Mesendoderm (in vitro differentiated cells): ENCODE measurements at regions not wholly inside any gene's neighbourhood (a gene's known extent, or its start where the extent isn't known, plus 50 kb on each side); places are given as distances from the start of the nearest gene placed in this dataset.

Experiments used
- DNase-seq: peaks from one replicate; pipeline ENCODE4 v3.0.0; 2013
- H2AK5ac ChIP-seq: 2 replicates; pipeline ENCODE4 v1.6.1; 2013; ENCODE audit warnings: low read length, inconsistent platforms
- H2BK120ac ChIP-seq: 2 replicates; pipeline ENCODE4 v1.6.1; 2013; ENCODE audit warnings: low read depth, mild to moderate bottlenecking, low read length, moderate library complexity, mixed read lengths
- H2BK15ac ChIP-seq: replicated peaks from 2 replicates; pipeline ENCODE4 v1.6.1; 2013; ENCODE audit warnings: low read depth, mild to moderate bottlenecking, moderate library complexity
- H2BK5ac ChIP-seq: 2 replicates; pipeline ENCODE4 v1.6.1; 2013; ENCODE audit warnings: low read length, inconsistent platforms
- H3K18ac ChIP-seq: 2 replicates; pipeline ENCODE4 v1.6.1; 2013; ENCODE audit warnings: mild to moderate bottlenecking, low read length, mixed read lengths
- H3K23ac ChIP-seq: one replicate; pipeline ENCODE4 v1.6.1; 2013; ENCODE audit warnings: low read length
- H3K27ac ChIP-seq: 2 replicates; pipeline ENCODE4 v1.5.1; 2013; ENCODE audit warnings: low read depth, mild to moderate bottlenecking, inconsistent platforms, low read length, moderate library complexity
- H3K27me3 ChIP-seq: 2 replicates; pipeline ENCODE4 v1.6.1; 2013; ENCODE audit warnings: low read length, control low read depth, mild to moderate bottlenecking, inconsistent platforms; ENCODE audit not compliant: insufficient read depth, poor library complexity
- H3K36me3 ChIP-seq: 2 replicates; pipeline ENCODE4 v1.6.1; 2013; ENCODE audit warnings: low read length, inconsistent platforms; ENCODE audit not compliant: control insufficient read depth, insufficient read depth
- H3K4ac ChIP-seq: one replicate; pipeline ENCODE4 v1.6.1; 2013; ENCODE audit warnings: low read depth, mild to moderate bottlenecking, low read length, moderate library complexity
- H3K4me1 ChIP-seq: 2 replicates; pipeline ENCODE4 v1.6.1; 2013; ENCODE audit warnings: low read depth, low read length, inconsistent platforms; ENCODE audit not compliant: control insufficient read depth
- H3K4me2 ChIP-seq: 2 replicates; pipeline ENCODE4 v1.6.1; 2013; ENCODE audit warnings: low read length
- H3K4me3 ChIP-seq: 2 replicates; pipeline ENCODE4 v1.5.1; 2013; ENCODE audit warnings: mild to moderate bottlenecking, low read length
- H3K56ac ChIP-seq: one replicate; pipeline ENCODE4 v1.6.1; 2013; ENCODE audit warnings: low read length
- H3K79me1 ChIP-seq: 2 replicates; pipeline ENCODE4 v1.6.1; 2013; ENCODE audit warnings: low read length, inconsistent platforms
- H3K79me2 ChIP-seq: 2 replicates; pipeline ENCODE4 v1.6.1; 2013; ENCODE audit warnings: mild to moderate bottlenecking, low read length; ENCODE audit not compliant: control insufficient read depth, insufficient read depth
- H3K9ac ChIP-seq: 2 replicates; pipeline ENCODE4 v1.6.1; 2013; ENCODE audit warnings: low read length, inconsistent platforms
- H4K5ac ChIP-seq: one replicate; pipeline ENCODE4 v1.6.1; 2013; ENCODE audit warnings: low read length
- H4K8ac ChIP-seq: one replicate; pipeline ENCODE4 v1.6.1; 2013; ENCODE audit warnings: low read depth, mild to moderate bottlenecking, control low read depth, low read length, moderate library complexity
- WGBS: extraction: QIAGEN DNeasy Blood & Tissue Kit; methylation state at CpG from one replicate; pipeline ENCODE4 v1.1.7; 2013; ENCODE audit warnings: low lambda C conversion rate, missing lambda C conversion rate; ENCODE audit not compliant: insufficient coverage; ENCODE audit errors: extremely low coverage; 5-methylcytosine and 5-hydroxymethylcytosine counted together

GRCh38 chr5:102622262-102622661, 123.5 kb upstream of the SLCO6A1 start:
- H2BK120ac ChIP-seq, result no peak overlapping the region
- H3K9ac ChIP-seq, result no peak overlapping the region
- H2AK5ac ChIP-seq, result no peak overlapping the region
- H2BK15ac ChIP-seq, result no peak overlapping the region
- H3K4me1 ChIP-seq, result no peaks in the 10 kb centered on the region
- H4K8ac ChIP-seq, result no peak overlapping the region
- WGBS, result no CpG with 5 or more reads among the region's 3 CpGs
- H2BK5ac ChIP-seq, result no peak overlapping the region
- H3K4ac ChIP-seq, result no peak overlapping the region
- H3K79me2 ChIP-seq, result no peaks in the 10 kb centered on the region
- no peaks in the 10 kb centered on the region for H3K79me1 ChIP-seq
- no peak overlapping the region for H3K4me3 ChIP-seq
- no peak for DNase-seq
- no peaks in the 10 kb centered on the region for H3K27me3 ChIP-seq
- no peaks in the 10 kb centered on the region for H3K36me3 ChIP-seq
- no peak overlapping the region for H3K56ac ChIP-seq
- no peak overlapping the region for H3K23ac ChIP-seq
- H4K5ac ChIP-seq, result no peak overlapping the region
- H3K4me2 ChIP-seq, result no peak overlapping the region
- no peak overlapping the region for H3K18ac ChIP-seq
- no peak overlapping the region for H3K27ac ChIP-seq

GRCh38 chr5:102623329-102624065, 124.7 kb upstream of the SLCO6A1 start:
- H3K4me1 ChIP-seq, result no peaks in the 10 kb centered on the region
- no CpG with 5 or more reads among the region's 4 CpGs for WGBS
- no peak overlapping the region for H3K56ac ChIP-seq
- no peak overlapping the region for H3K18ac ChIP-seq
- H3K4ac ChIP-seq, result no peak overlapping the region
- no peaks in the 10 kb centered on the region for H3K79me1 ChIP-seq
- no peak overlapping the region for H4K5ac ChIP-seq
- DNase-seq, result no peak
- no peak overlapping the region for H3K9ac ChIP-seq
- H2BK120ac ChIP-seq, result no peak overlapping the region
- H3K27ac ChIP-seq, result no peak overlapping the region
- no peak overlapping the region for H2BK15ac ChIP-seq
- H3K36me3 ChIP-seq, result no peaks in the 10 kb centered on the region
- no peak overlapping the region for H3K4me2 ChIP-seq
- H2AK5ac ChIP-seq, result no peak overlapping the region
- H4K8ac ChIP-seq, result no peak overlapping the region
- H3K79me2 ChIP-seq, result no peaks in the 10 kb centered on the region
- H3K4me3 ChIP-seq, result no peak overlapping the region
- H3K23ac ChIP-seq, result no peak overlapping the region
- H3K27me3 ChIP-seq, result no peaks in the 10 kb centered on the region
- no peak overlapping the region for H2BK5ac ChIP-seq

DNA sequence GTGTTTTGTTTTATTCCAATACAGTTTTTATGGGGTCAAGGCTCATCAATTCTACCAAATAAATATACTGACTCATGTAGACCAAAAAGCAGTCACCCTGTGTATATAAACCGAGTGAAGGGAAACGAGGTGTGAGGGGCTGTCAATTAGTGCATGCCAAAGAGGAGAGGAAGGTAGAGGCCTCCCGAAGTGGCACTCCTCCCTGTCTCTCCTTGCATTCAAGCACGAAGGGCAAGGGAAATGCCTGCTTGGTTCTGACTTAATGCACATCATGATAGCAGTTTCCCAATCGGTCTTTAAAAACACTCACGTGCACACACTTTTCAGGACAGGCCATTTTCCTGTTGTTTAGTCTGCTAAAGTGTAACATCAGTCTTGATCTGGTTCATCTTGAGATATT, 125.6 kb upstream of the SLCO6A1 start:
- Histone ChIP-seq H2BK15ac (no peak overlapping the region), H3K79me2 (no peaks in the 10 kb centered on the region), H3K18ac (no peak overlapping the region), H3K56ac (no peak overlapping the region), H3K4ac (no peak overlapping the region), H2AK5ac (no peak overlapping the region), H4K8ac (no peak overlapping the region), H3K23ac (no peak overlapping the region), H3K27me3 (no peaks in the 10 kb centered on the region), H3K36me3 (no peaks in the 10 kb centered on the region), H3K27ac (no peak overlapping the region), H3K4me2 (no peak overlapping the region), H3K4me3 (no peak overlapping the region), H2BK120ac (no peak overlapping the region), H3K79me1 (no peaks in the 10 kb centered on the region), H4K5ac (no peak overlapping the region), H3K4me1 (no peaks in the 10 kb centered on the region), H3K9ac (no peak overlapping the region), H2BK5ac (no peak overlapping the region)
- no peak for DNase-seq
- no CpG with 5 or more reads among the region's 6 CpGs for WGBS

DNA sequence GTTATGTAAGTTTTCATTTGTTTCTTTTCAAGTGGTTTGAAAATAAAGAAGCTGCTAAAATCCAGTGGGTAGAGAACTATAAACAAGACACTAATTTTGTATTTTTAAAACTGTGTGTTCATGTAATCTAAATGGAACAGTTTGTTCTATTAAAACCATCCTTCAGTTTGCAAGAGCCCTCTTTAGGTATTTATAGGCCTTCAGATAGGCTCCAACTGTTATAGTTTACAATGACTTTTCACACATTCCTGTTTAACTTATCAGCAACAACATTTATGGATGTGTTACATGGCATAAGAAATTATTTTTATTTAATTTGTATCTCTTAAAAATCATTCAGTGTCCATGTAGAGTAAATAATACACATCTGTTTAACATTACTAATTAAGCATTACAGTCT, 126.7 kb upstream of the SLCO6A1 start:
- H4K5ac ChIP-seq, result no peak overlapping the region
- no peaks in the 10 kb centered on the region for H3K4me1 ChIP-seq
- H3K79me2 ChIP-seq, result no peaks in the 10 kb centered on the region
- H3K18ac ChIP-seq, result no peak overlapping the region
- no peak overlapping the region for H3K4ac ChIP-seq
- H3K23ac ChIP-seq, result no peak overlapping the region
- H3K36me3 ChIP-seq, result no peaks in the 10 kb centered on the region
- DNase-seq, result no peak
- no peak overlapping the region for H3K9ac ChIP-seq
- H3K4me3 ChIP-seq, result no peak overlapping the region
- no peak overlapping the region for H3K4me2 ChIP-seq
- H3K27me3 ChIP-seq, result no peaks in the 10 kb centered on the region
- no peak overlapping the region for H4K8ac ChIP-seq
- H3K79me1 ChIP-seq, result no peaks in the 10 kb centered on the region
- no peak overlapping the region for H3K56ac ChIP-seq
- H2AK5ac ChIP-seq, result no peak overlapping the region
- H2BK15ac ChIP-seq, result no peak overlapping the region
- no peak overlapping the region for H2BK120ac ChIP-seq
- no peak overlapping the region for H2BK5ac ChIP-seq
- H3K27ac ChIP-seq, result no peak overlapping the region

GRCh38 chr5:102625928-102626327, 127.1 kb upstream of the SLCO6A1 start:
- H3K27me3 ChIP-seq, result no peaks in the 10 kb centered on the region
- H3K27ac ChIP-seq, result no peak overlapping the region
- H3K9ac ChIP-seq, result no peak overlapping the region
- no peak overlapping the region for H3K4me3 ChIP-seq
- no peak overlapping the region for H4K8ac ChIP-seq
- no peak overlapping the region for H4K5ac ChIP-seq
- no CpG with 5 or more reads among the region's 3 CpGs for WGBS
- H3K4me1 ChIP-seq, result no peaks in the 10 kb centered on the region
- H3K23ac ChIP-seq, result no peak overlapping the region
- no peaks in the 10 kb centered on the region for H3K79me1 ChIP-seq
- no peak overlapping the region for H2BK120ac ChIP-seq
- no peak for DNase-seq
- H3K79me2 ChIP-seq, result no peaks in the 10 kb centered on the region
- H3K36me3 ChIP-seq, result no peaks in the 10 kb centered on the region
- no peak overlapping the region for H3K56ac ChIP-seq
- no peak overlapping the region for H2AK5ac ChIP-seq
- no peak overlapping the region for H3K4ac ChIP-seq
- H3K18ac ChIP-seq, result no peak overlapping the region
- no peak overlapping the region for H3K4me2 ChIP-seq
- no peak overlapping the region for H2BK15ac ChIP-seq
- no peak overlapping the region for H2BK5ac ChIP-seq

- Histone ChIP-seq H3K4ac (no peak overlapping the region), H3K23ac (no peak overlapping the region), H4K8ac (no peak overlapping the region), H3K36me3 (no peaks in the 10 kb centered on the region), H3K79me1 (no peaks in the 10 kb centered on the region), H2BK120ac (no peak overlapping the region), H2BK15ac (no peak overlapping the region), H3K18ac (no peak overlapping the region), H3K4me3 (no peak overlapping the region), H3K27ac (no peak overlapping the region), H3K79me2 (no peaks in the 10 kb centered on the region), H3K4me2 (no peak overlapping the region), H3K9ac (no peak overlapping the region), H2BK5ac (no peak overlapping the region), H4K5ac (no peak overlapping the region), H3K27me3 (no peaks in the 10 kb centered on the region), H3K4me1 (no peaks in the 10 kb centered on the region), H3K56ac (no peak overlapping the region), H2AK5ac (no peak overlapping the region)
- no peak for DNase-seq
Observed at GRCh38 chr5:102627315-102627714, 127.8 kb upstream of the PAM start.
